H1 (cell line): ENCODE measurements at regions not wholly inside any gene's neighbourhood (a gene's known extent, or its start where the extent isn't known, plus 50 kb on each side); places are given as distances from the start of the nearest gene placed in this dataset.

Source experiments
- CTCF ChIA-PET: fragments of 300-600 bp; sonication (Branson Sonifier 250); formaldehyde crosslinking; loops from one replicate; lab custom pipeline; 2021; ENCODE audit not compliant: partially characterized antibody; lab: Charles Lee
- POLR2A ChIA-PET: fragments of 300-600 bp; sonication (Branson Sonifier 250); formaldehyde crosslinking; loops from one replicate; lab custom pipeline; 2021; ENCODE audit warnings: inconsistent platforms; ENCODE audit not compliant: partially characterized antibody; lab: Charles Lee
- DNase-seq, 2 experiments: peaks; one replicate each; pipeline versions ENCODE4 v3.0.0 to v3.0.0-alpha.2; 2010 to 2022; ENCODE audit warnings: low spot score in 2 of 2, low read depth in 1 of 2, mixed read lengths in 1 of 2
- FAIRE-seq: peaks from 2 replicates; lab custom pipeline; 2011; peaks lifted over from hg19 to GRCh38; lab: Jason Lieb, UNC
- H2AFZ ChIP-seq: 2 replicates; pipeline ENCODE4 v1.8.1; 2012; ENCODE audit warnings: low read length, inconsistent platforms
- H2AK5ac ChIP-seq: 2 replicates; pipeline ENCODE4 v1.6.1; 2013; ENCODE audit warnings: low read depth, low read length
- H2BK120ac ChIP-seq: replicated peaks from 2 replicates; pipeline ENCODE3; 2013; ENCODE audit warnings: low read depth, low read length, inconsistent platforms
- H2BK12ac ChIP-seq: 2 replicates; pipeline ENCODE4 v1.6.1; 2013; ENCODE audit warnings: low read depth, low read length
- H2BK15ac ChIP-seq: 2 replicates; pipeline ENCODE4 v1.6.1; 2013; ENCODE audit warnings: low read length
- H2BK20ac ChIP-seq: 2 replicates; pipeline ENCODE4 v1.6.1; 2013; ENCODE audit warnings: low read length
- H2BK5ac ChIP-seq: 2 replicates; pipeline ENCODE4 v1.6.1; 2013; ENCODE audit warnings: low read depth, low read length
- H3K14ac ChIP-seq: 2 replicates; pipeline ENCODE4 v1.6.1; 2013; ENCODE audit warnings: inconsistent platforms; ENCODE audit not compliant: insufficient read length
- H3K18ac ChIP-seq: 2 replicates; pipeline ENCODE4 v1.6.1; 2013; ENCODE audit warnings: low read length; ENCODE audit errors: extremely low read depth
- H3K23ac ChIP-seq: 2 replicates; pipeline ENCODE4 v1.6.1; 2013; ENCODE audit warnings: inconsistent platforms; ENCODE audit not compliant: insufficient read length
- H3K23me2 ChIP-seq: 2 replicates; pipeline ENCODE4 v1.6.1; 2013; ENCODE audit warnings: low read depth, low read length
- H3K27ac ChIP-seq: 2 replicates; pipeline ENCODE4 v1.6.1; 2011; ENCODE audit warnings: low read depth, low read length, inconsistent platforms
- H3K27me3 ChIP-seq, 4 experiments: replicated peaks in 1 of 4; 1 replicate in 1 of 4; 2 replicates in 3 of 4; pipeline versions ENCODE4 v1.6.1 to v1.8.1; 2011 to 2013; ENCODE audit warnings: low read length in 3 of 4, mild to moderate bottlenecking in 3 of 4, inconsistent platforms in 2 of 4, mixed read lengths in 2 of 4, moderate library complexity in 1 of 4; ENCODE audit not compliant: control insufficient read depth in 3 of 4, insufficient read depth in 3 of 4; ENCODE audit errors: extremely low read depth in 1 of 4
- H3K36me3 ChIP-seq, 4 experiments: 2 replicates each; pipeline versions ENCODE4 v1.6.1 to v1.8.1; 2011 to 2013; ENCODE audit warnings: mild to moderate bottlenecking in 4 of 4, low read length in 3 of 4, moderate library complexity in 2 of 4, control low read depth in 1 of 4, inconsistent platforms in 1 of 4; ENCODE audit not compliant: insufficient read depth in 4 of 4, control insufficient read depth in 2 of 4
- H3K4ac ChIP-seq: replicated peaks from 2 replicates; pipeline ENCODE3; 2013; ENCODE audit warnings: low read length, low read depth, mixed read lengths, inconsistent platforms; ENCODE audit not compliant: insufficient read length
- H3K4me1 ChIP-seq, 4 experiments: replicated peaks in 1 of 4; 1 replicate in 1 of 4; 2 replicates in 3 of 4; pipeline versions ENCODE4 v1.6.1 to v1.8.1; 2011 to 2013; ENCODE audit warnings: low read length in 3 of 4, inconsistent platforms in 2 of 4, mixed read lengths in 1 of 4; ENCODE audit not compliant: insufficient read depth in 4 of 4, control insufficient read depth in 3 of 4
- H3K4me2 ChIP-seq, 2 experiments: 2 replicates each; pipeline versions ENCODE4 v1.6.1 to v1.8.1; 2011 to 2013; ENCODE audit warnings: low read depth in 2 of 2, low read length in 2 of 2, control low read depth in 1 of 2, inconsistent platforms in 1 of 2, mild to moderate bottlenecking in 1 of 2; ENCODE audit not compliant: insufficient read depth in 1 of 2
- H3K4me3 ChIP-seq, 4 experiments: fragments of 200-600, 300-600 bp in 1 of 4; sonication (generic), shearing (Covaris generic), sonication (Bioruptor Twin) in 1 of 4; 2 replicates each; pipeline versions ENCODE4 v1.5.1 to v1.8.1; 2011 to 2016; ENCODE audit warnings: low read length in 4 of 4, low read depth in 3 of 4, control low read depth in 2 of 4, inconsistent platforms in 2 of 4, mild to moderate bottlenecking in 2 of 4, mixed read lengths in 1 of 4, moderate library complexity in 1 of 4; ENCODE audit not compliant: insufficient read depth in 2 of 4; ENCODE audit errors: extremely low read depth in 1 of 4
- H3K56ac ChIP-seq: replicated peaks from 2 replicates; pipeline ENCODE3; 2013; ENCODE audit warnings: low read depth, mild to moderate bottlenecking, mixed read lengths, low read length, inconsistent platforms; ENCODE audit not compliant: insufficient read length
- H3K79me1 ChIP-seq: 2 replicates; pipeline ENCODE4 v1.6.1; 2013; ENCODE audit warnings: low read depth, low read length, control low read depth
- H3K79me2 ChIP-seq, 2 experiments: 2 replicates each; pipeline versions ENCODE4 v1.6.1 to v1.8.1; 2012 to 2013; ENCODE audit warnings: low read length in 2 of 2, mild to moderate bottlenecking in 2 of 2, inconsistent platforms in 1 of 2; ENCODE audit not compliant: insufficient read depth in 2 of 2, control insufficient read depth in 1 of 2
- H3K9ac ChIP-seq, 4 experiments: replicated peaks in 1 of 4; 1 replicate in 1 of 4; 2 replicates in 3 of 4; pipeline versions ENCODE4 v1.6.1 to v1.8.1; 2011 to 2013; ENCODE audit warnings: low read depth in 3 of 4, low read length in 3 of 4, control low read depth in 2 of 4, mild to moderate bottlenecking in 2 of 4, moderate library complexity in 2 of 4, inconsistent platforms in 1 of 4; ENCODE audit errors: extremely low read depth in 1 of 4
- H3K9me3 ChIP-seq, 2 experiments: 2 replicates each; pipeline versions ENCODE4 v1.6.1 to v1.8.1; 2012 to 2013; ENCODE audit warnings: mild to moderate bottlenecking in 2 of 2, moderate library complexity in 2 of 2, control low read depth in 1 of 2, inconsistent platforms in 1 of 2, low read depth in 1 of 2, low read length in 1 of 2, mixed read lengths in 1 of 2; ENCODE audit not compliant: insufficient read depth in 2 of 2
- H4K20me1 ChIP-seq, 2 experiments: replicated peaks in 1 of 2; 2 replicates each; pipeline versions ENCODE3 to v1.8.1; 2011 to 2013; ENCODE audit warnings: inconsistent platforms in 2 of 2, low read length in 2 of 2, mild to moderate bottlenecking in 1 of 2; ENCODE audit not compliant: insufficient read depth in 2 of 2, control insufficient read depth in 1 of 2
- H4K5ac ChIP-seq: 2 replicates; pipeline ENCODE4 v1.6.1; 2013; ENCODE audit warnings: low read length, low read depth, mixed read lengths, inconsistent platforms; ENCODE audit not compliant: insufficient read length
- H4K8ac ChIP-seq: 2 replicates; pipeline ENCODE4 v1.8.0; 2013; ENCODE audit warnings: mild to moderate bottlenecking, moderate library complexity, low read length, inconsistent platforms; ENCODE audit not compliant: insufficient read depth; ENCODE audit errors: extremely low read depth
- H4K91ac ChIP-seq: replicated peaks from 2 replicates; pipeline ENCODE3; 2013; ENCODE audit warnings: low read length, mixed read lengths, inconsistent platforms; ENCODE audit not compliant: insufficient read length
- ASH2L ChIP-seq: fragments of 200-600, 300-600 bp; sonication (generic); IDR thresholded peaks from one replicate; pipeline ENCODE4 v1.7.1; 2017; ENCODE audit warnings: low read length
- BRCA1 ChIP-seq: IDR thresholded peaks from 2 replicates; pipeline ENCODE4 v1.6.1; 2012; ENCODE audit warnings: low read depth, low read length, improper control_type of control experiment
- CEBPB ChIP-seq: IDR thresholded peaks from 2 replicates; pipeline ENCODE4 v1.6.1; 2012; ENCODE audit warnings: low read depth, low read length
- CHD1 ChIP-seq: IDR thresholded peaks from 2 replicates; pipeline ENCODE4 v1.6.1; 2012; ENCODE audit warnings: low read depth, low read length, improper control_type of control experiment
- FOSL1 ChIP-seq: IDR thresholded peaks from 2 replicates; pipeline ENCODE4 v1.6.1; 2011; ENCODE audit warnings: mild to moderate bottlenecking, low read depth, low read length, moderate library complexity; ENCODE audit not compliant: insufficient read depth
- KDM1A ChIP-seq: fragments of 200-600, 300-600 bp; sonication (generic); IDR thresholded peaks from 2 replicates; pipeline ENCODE4 v1.7.1; 2016; ENCODE audit warnings: mild to moderate bottlenecking, low read length, borderline replicate concordance
- PHF8 ChIP-seq: fragments of 200-600 bp; sonication (generic); conservative IDR thresholded peaks from 2 replicates; pipeline ENCODE4 v1.7.1; 2012; ENCODE audit warnings: low read depth, mild to moderate bottlenecking, inconsistent platforms, low read length, moderate library complexity
- POLR2AphosphoS5 ChIP-seq: IDR thresholded peaks from 2 replicates; pipeline ENCODE4 v1.6.1; 2011; ENCODE audit warnings: low read depth, low read length
- RFX5 ChIP-seq: IDR thresholded peaks from 2 replicates; pipeline ENCODE4 v1.6.1; 2011; ENCODE audit warnings: low read depth, low read length, improper control_type of control experiment, borderline replicate concordance
- RNF2 ChIP-seq: fragments of 200-900, 300-1000 bp; sonication (generic); IDR thresholded peaks from 2 replicates; pipeline ENCODE4 v1.7.1; 2016; ENCODE audit warnings: borderline replicate concordance, low read depth, mild to moderate bottlenecking, antibody characterized with exemption, low read length; ENCODE audit not compliant: poor library complexity, severe bottlenecking; ENCODE audit errors: missing control alignments
- SIN3A ChIP-seq, 2 experiments: IDR thresholded peaks in 1 of 2; conservative IDR thresholded peaks in 1 of 2; 2 replicates each; pipeline ENCODE4 v1.6.1; 2011 to 2012; ENCODE audit warnings: low read length in 2 of 2, improper control_type of control experiment in 1 of 2, low read depth in 1 of 2, mild to moderate bottlenecking in 1 of 2
- SIX5 ChIP-seq: IDR thresholded peaks from 2 replicates; pipeline ENCODE4 v1.6.1; 2011; ENCODE audit warnings: mild to moderate bottlenecking, low read depth, low read length
- TEAD4 ChIP-seq: IDR thresholded peaks from 2 replicates; pipeline ENCODE4 v1.6.1; 2012; ENCODE audit warnings: low read depth, low read length, inconsistent platforms, mixed read lengths
- YY1 ChIP-seq: IDR thresholded peaks from 2 replicates; pipeline ENCODE4 v1.6.1; 2011; ENCODE audit warnings: low read depth, mild to moderate bottlenecking, low read length
- WGBS, 2 experiments: shearing (Covaris generic) in 1 of 2; methylation state at CpG; one replicate each; pipeline versions ENCODE4 v1.1.6 to v1.1.7; 2013 to 2015; ENCODE audit warnings: low lambda C conversion rate in 2 of 2, mixed read lengths in 2 of 2, inconsistent platforms in 1 of 2, low coverage in 1 of 2, missing lambda C conversion rate in 1 of 2; ENCODE audit not compliant: insufficient replicate concordance in 2 of 2, insufficient coverage in 1 of 2, insufficient read length in 1 of 2; ENCODE audit errors: extremely low coverage in 1 of 2, missing lambda C conversion rate in 1 of 2; 5-methylcytosine and 5-hydroxymethylcytosine counted together

DNA sequence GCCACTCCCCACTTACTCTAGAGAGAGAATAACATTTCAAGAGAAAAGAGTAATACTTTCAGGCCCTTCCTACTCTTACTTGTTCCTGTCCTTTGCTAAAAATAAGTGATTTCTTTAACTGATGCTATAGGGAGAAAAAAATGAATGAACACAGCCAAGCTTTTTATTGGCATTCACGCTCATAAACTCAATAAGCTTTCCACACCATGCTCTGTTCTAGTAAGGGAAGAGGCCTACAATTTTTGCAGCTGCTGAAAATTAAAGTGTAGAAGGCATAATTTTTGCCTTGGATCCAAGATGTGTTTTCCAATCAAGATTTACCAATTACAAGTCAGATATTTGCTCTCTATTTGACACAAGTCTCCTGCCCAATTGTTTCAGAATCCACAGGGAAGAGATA is 188.1 kb upstream of the RGS18 start:
- Histone ChIP-seq H2BK20ac (no peak overlapping the region), H3K4ac (no peak overlapping the region), H4K91ac (no peak overlapping the region), H3K14ac (no peak overlapping the region), H2BK120ac (no peak overlapping the region), H3K56ac (no peak overlapping the region), H3K9ac (no peak overlapping the region), H2BK5ac (no peak overlapping the region), H2BK15ac (no peak overlapping the region), H3K18ac (no peak overlapping the region), H4K20me1 (no peaks in the 10 kb centered on the region), H2AK5ac (no peak overlapping the region), H3K4me3 (no peak overlapping the region), H3K36me3 (no peaks in the 10 kb centered on the region; a peak in 1 of 8 replicates), H3K23ac (no peak overlapping the region), H4K5ac (no peak overlapping the region), H3K23me2 (no peaks in the 10 kb centered on the region), H4K8ac (no peak overlapping the region), H3K9me3 (peaks cover 10 to 13% of the 10 kb centered on the region in 2 experiments), H3K4me2 (no peak overlapping the region), H3K27me3 (no peaks in the 10 kb centered on the region), H2BK12ac (no peak overlapping the region), H3K79me2 (no peaks in the 10 kb centered on the region), H3K4me1 (0 out of 7 replicates have a peak, but pooled peaks cover 0 to 2% (median 0%) of the 10 kb centered on the region in 4 experiments), H2AFZ (no peak overlapping the region), H3K79me1 (no peaks in the 10 kb centered on the region), H3K27ac (no peak overlapping the region)
- DNase-seq (no peak), FAIRE-seq (no peak)
- POLR2A ChIA-PET = no interaction called here
- TF ChIP-seq CHD1 (no peak), ASH2L (no peak), POLR2AphosphoS5 (no peak), TEAD4 (no peak), SIX5 (no peak), YY1 (no peak), KDM1A (no peak), BRCA1 (no peak), CEBPB (no peak), RFX5 (no peak), SIN3A (conservative IDR thresholded peaks at IDR 0.05 in 1 of 2, IDR thresholded peaks at IDR 0.05 in 1 of 2; ENCODE audit: low read depth in 1 of 2, low read length in 2 of 2) (no peak), RNF2 (no peak), PHF8 (no peak), FOSL1 (no peak)
- WGBS, 2 experiments = 100% methylated on average over 1 of the region's 1 CpG; no CpG with 5 or more reads in 1 of the 2 experiments
- CTCF ChIA-PET = interaction anchor here (0.6 to 0.8 kb wide), 2 partner anchors 24 to 408 kb away, joined by 3 to 4 read pairs; no protein-coding TSS in a partner anchor
